Mesendoderm (in vitro differentiated cells): ENCODE measurements at regions not wholly inside any gene's neighbourhood (a gene's known extent, or its start where the extent isn't known, plus 50 kb on each side); places are given as distances from the start of the nearest gene placed in this dataset.

Experiments
- DNase-seq: peaks from one replicate; pipeline ENCODE4 v3.0.0; 2013
- H2AK5ac ChIP-seq: 2 replicates; pipeline ENCODE4 v1.6.1; 2013; ENCODE audit warnings: low read length, inconsistent platforms
- H2BK120ac ChIP-seq: 2 replicates; pipeline ENCODE4 v1.6.1; 2013; ENCODE audit warnings: low read depth, mild to moderate bottlenecking, low read length, moderate library complexity, mixed read lengths
- H2BK15ac ChIP-seq: replicated peaks from 2 replicates; pipeline ENCODE4 v1.6.1; 2013; ENCODE audit warnings: low read depth, mild to moderate bottlenecking, moderate library complexity
- H2BK5ac ChIP-seq: 2 replicates; pipeline ENCODE4 v1.6.1; 2013; ENCODE audit warnings: low read length, inconsistent platforms
- H3K18ac ChIP-seq: 2 replicates; pipeline ENCODE4 v1.6.1; 2013; ENCODE audit warnings: mild to moderate bottlenecking, low read length, mixed read lengths
- H3K23ac ChIP-seq: one replicate; pipeline ENCODE4 v1.6.1; 2013; ENCODE audit warnings: low read length
- H3K27ac ChIP-seq: 2 replicates; pipeline ENCODE4 v1.5.1; 2013; ENCODE audit warnings: low read depth, mild to moderate bottlenecking, inconsistent platforms, low read length, moderate library complexity
- H3K27me3 ChIP-seq: 2 replicates; pipeline ENCODE4 v1.6.1; 2013; ENCODE audit warnings: low read length, control low read depth, mild to moderate bottlenecking, inconsistent platforms; ENCODE audit not compliant: insufficient read depth, poor library complexity
- H3K36me3 ChIP-seq: 2 replicates; pipeline ENCODE4 v1.6.1; 2013; ENCODE audit warnings: low read length, inconsistent platforms; ENCODE audit not compliant: control insufficient read depth, insufficient read depth
- H3K4ac ChIP-seq: one replicate; pipeline ENCODE4 v1.6.1; 2013; ENCODE audit warnings: low read depth, mild to moderate bottlenecking, low read length, moderate library complexity
- H3K4me1 ChIP-seq: 2 replicates; pipeline ENCODE4 v1.6.1; 2013; ENCODE audit warnings: low read depth, low read length, inconsistent platforms; ENCODE audit not compliant: control insufficient read depth
- H3K4me2 ChIP-seq: 2 replicates; pipeline ENCODE4 v1.6.1; 2013; ENCODE audit warnings: low read length
- H3K4me3 ChIP-seq: 2 replicates; pipeline ENCODE4 v1.5.1; 2013; ENCODE audit warnings: mild to moderate bottlenecking, low read length
- H3K56ac ChIP-seq: one replicate; pipeline ENCODE4 v1.6.1; 2013; ENCODE audit warnings: low read length
- H3K79me1 ChIP-seq: 2 replicates; pipeline ENCODE4 v1.6.1; 2013; ENCODE audit warnings: low read length, inconsistent platforms
- H3K79me2 ChIP-seq: 2 replicates; pipeline ENCODE4 v1.6.1; 2013; ENCODE audit warnings: mild to moderate bottlenecking, low read length; ENCODE audit not compliant: control insufficient read depth, insufficient read depth
- H3K9ac ChIP-seq: 2 replicates; pipeline ENCODE4 v1.6.1; 2013; ENCODE audit warnings: low read length, inconsistent platforms
- H4K5ac ChIP-seq: one replicate; pipeline ENCODE4 v1.6.1; 2013; ENCODE audit warnings: low read length
- H4K8ac ChIP-seq: one replicate; pipeline ENCODE4 v1.6.1; 2013; ENCODE audit warnings: low read depth, mild to moderate bottlenecking, control low read depth, low read length, moderate library complexity
- WGBS: extraction: QIAGEN DNeasy Blood & Tissue Kit; methylation state at CpG from one replicate; pipeline ENCODE4 v1.1.7; 2013; ENCODE audit warnings: low lambda C conversion rate, missing lambda C conversion rate; ENCODE audit not compliant: insufficient coverage; ENCODE audit errors: extremely low coverage; 5-methylcytosine and 5-hydroxymethylcytosine counted together

DNA sequence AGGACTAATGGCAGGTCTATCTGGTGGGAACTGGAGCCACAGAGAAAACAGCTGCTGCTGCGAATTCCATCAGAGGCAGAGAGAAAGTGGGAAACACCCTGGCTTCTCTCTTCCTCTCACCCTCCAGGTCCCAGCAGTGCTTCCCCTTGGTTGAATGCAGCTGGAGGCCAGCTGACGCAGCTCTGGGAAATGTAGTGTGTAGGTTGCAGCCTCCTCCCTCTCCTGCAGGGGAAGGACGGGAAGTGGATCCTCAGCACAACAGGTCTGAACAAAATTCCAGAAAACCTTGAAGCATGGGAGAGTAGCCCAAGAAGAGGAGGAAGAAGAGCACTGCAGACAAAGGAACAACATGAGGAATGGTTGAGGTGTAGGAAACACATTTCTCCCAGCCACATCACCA lies 67.8 kb upstream of the MMP2 start:
- Histone ChIP-seq H2BK5ac (no peak overlapping the region), H3K4ac (no peak overlapping the region), H3K4me1 (no peaks in the 10 kb centered on the region), H4K8ac (no peak overlapping the region), H3K27ac (no peak overlapping the region), H4K5ac (no peak overlapping the region), H2BK15ac (no peak overlapping the region), H3K36me3 (no peaks in the 10 kb centered on the region), H3K18ac (no peak overlapping the region), H3K9ac (no peak overlapping the region), H3K4me2 (no peak overlapping the region), H3K4me3 (no peak overlapping the region), H3K56ac (no peak overlapping the region), H3K79me1 (no peaks in the 10 kb centered on the region), H3K23ac (no peak overlapping the region), H2AK5ac (no peak overlapping the region), H2BK120ac (no peak overlapping the region), H3K27me3 (no peaks in the 10 kb centered on the region), H3K79me2 (no peaks in the 10 kb centered on the region)
- WGBS = no CpG with 5 or more reads among the region's 3 CpGs
- DNase-seq = no peak

DNA sequence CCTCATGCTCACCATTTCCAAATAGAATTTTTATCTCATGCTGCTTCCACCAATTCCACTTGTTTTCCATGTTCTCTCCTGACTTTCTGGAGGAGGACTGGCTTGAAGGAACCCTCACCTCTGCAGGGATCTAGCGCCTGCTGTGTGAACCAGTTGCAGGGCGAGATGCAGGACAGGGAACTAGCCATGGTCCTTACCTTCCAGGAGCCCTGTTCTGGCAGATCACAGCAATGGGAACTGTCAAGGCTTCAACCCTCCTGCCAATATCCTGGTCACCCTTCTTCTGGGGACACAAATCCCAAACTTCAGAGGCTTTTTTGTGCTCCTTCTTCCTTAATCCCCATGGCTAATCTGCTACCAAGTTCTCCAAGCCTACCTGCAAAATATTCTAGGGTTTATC lies 60.4 kb upstream of the MMP2 start:
- Histone ChIP-seq H4K5ac (no peak overlapping the region), H3K23ac (no peak overlapping the region), H3K18ac (no peak overlapping the region), H4K8ac (no peak overlapping the region), H3K4me2 (no peak overlapping the region), H3K4me1 (no peaks in the 10 kb centered on the region), H3K4me3 (no peak overlapping the region), H3K56ac (no peak overlapping the region), H3K36me3 (no peaks in the 10 kb centered on the region), H3K79me1 (no peaks in the 10 kb centered on the region), H2AK5ac (no peak overlapping the region), H3K27ac (no peak overlapping the region), H2BK15ac (no peak overlapping the region), H3K79me2 (no peaks in the 10 kb centered on the region), H3K27me3 (no peaks in the 10 kb centered on the region), H2BK120ac (no peak overlapping the region), H2BK5ac (no peak overlapping the region), H3K4ac (no peak overlapping the region), H3K9ac (no peak overlapping the region)
- no CpG with 5 or more reads among the region's 2 CpGs for WGBS
- DNase-seq = peak; percentile 48

DNA sequence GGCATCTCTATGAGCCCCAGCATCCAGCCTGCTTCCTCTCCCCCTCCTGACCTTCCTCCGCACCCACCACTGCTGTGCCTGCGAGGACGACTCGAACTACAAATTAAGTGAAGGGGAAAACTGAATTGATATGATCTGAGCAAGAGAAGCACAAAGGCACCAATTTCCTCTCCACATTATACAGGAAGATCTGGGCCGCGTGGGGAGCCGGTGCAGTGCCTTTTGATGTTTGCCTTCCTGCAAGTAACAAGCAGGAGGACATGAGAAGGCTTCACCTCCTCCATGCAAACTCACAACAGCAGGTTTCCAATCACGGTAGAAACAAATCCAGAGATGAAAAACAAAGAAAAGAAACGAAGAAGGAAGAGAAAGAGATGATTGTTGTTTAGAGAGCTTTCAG lies 57.8 kb upstream of the MMP2 start:
- Histone ChIP-seq H3K4me3 (no peak overlapping the region), H2BK120ac (no peak overlapping the region), H4K8ac (no peak overlapping the region), H3K18ac (no peak overlapping the region), H3K27ac (no peak overlapping the region), H4K5ac (no peak overlapping the region), H3K4me2 (no peak overlapping the region), H3K23ac (no peak overlapping the region), H3K36me3 (no peaks in the 10 kb centered on the region), H3K56ac (no peak overlapping the region), H3K79me2 (no peaks in the 10 kb centered on the region), H3K79me1 (no peaks in the 10 kb centered on the region), H3K4me1 (no peaks in the 10 kb centered on the region), H3K4ac (no peak overlapping the region), H2BK5ac (no peak overlapping the region), H3K27me3 (no peaks in the 10 kb centered on the region), H3K9ac (no peak overlapping the region), H2BK15ac (no peak overlapping the region), H2AK5ac (no peak overlapping the region)
- WGBS = no CpG with 5 or more reads among the region's 9 CpGs
- DNase-seq = no peak

DNA sequence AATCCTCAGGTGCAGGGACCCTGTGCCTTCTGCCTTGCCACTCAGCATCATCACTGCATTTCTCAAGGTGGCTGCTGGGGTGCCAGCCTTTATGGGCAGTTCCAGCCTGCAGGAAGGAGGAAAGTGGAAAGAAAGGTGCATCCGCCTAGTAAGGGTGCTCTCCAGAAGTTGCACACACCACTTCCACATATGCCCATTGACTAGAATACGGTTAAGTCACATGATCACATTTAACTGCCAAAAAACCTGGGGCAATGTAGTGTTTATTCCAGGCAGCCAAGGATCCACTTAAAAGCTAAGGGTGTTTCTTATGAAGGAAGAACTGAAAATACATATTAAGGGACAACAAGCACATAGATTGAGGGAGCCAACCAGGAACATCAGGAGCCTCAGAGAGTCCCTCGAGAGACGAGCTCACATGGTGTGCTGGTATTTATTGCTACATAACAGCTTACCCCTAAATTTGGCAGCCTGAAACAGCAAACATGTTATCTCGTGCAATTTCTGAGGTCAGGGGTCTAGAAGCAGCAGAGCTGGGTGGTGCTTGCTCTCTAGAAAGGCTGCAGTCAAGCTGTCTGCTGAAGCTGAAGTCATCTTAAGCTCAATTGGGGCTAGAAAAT lies 52.0 kb upstream of the MMP2 start:
- Histone ChIP-seq H3K18ac (no peak overlapping the region), H4K5ac (no peak overlapping the region), H4K8ac (no peak overlapping the region), H3K4me3 (no peak overlapping the region), H3K79me2 (no peaks in the 10 kb centered on the region), H3K4ac (no peak overlapping the region), H3K36me3 (no peaks in the 10 kb centered on the region), H2AK5ac (no peak overlapping the region), H3K56ac (no peak overlapping the region), H3K9ac (no peak overlapping the region), H2BK5ac (no peak overlapping the region), H2BK120ac (no peak overlapping the region), H3K27me3 (no peaks in the 10 kb centered on the region), H3K23ac (no peak overlapping the region), H2BK15ac (no peak overlapping the region), H3K4me2 (no peak overlapping the region), H3K27ac (no peak overlapping the region), H3K79me1 (no peaks in the 10 kb centered on the region), H3K4me1 (no peaks in the 10 kb centered on the region)
- WGBS = no CpG with 5 or more reads among the region's 5 CpGs
- DNase-seq = no peak
